Omental fat pad (tissue), 3 donors: ENCODE measurements at regions not wholly inside any gene's neighbourhood (a gene's known extent, or its start where the extent isn't known, plus 50 kb on each side); places are given as distances from the start of the nearest gene placed in this dataset.

Experiments
- ATAC-seq: fragments of 150-250 bp; one replicate; pipeline ENCODE4 v1.9.1; 2016; ENCODE audit warnings: mild to moderate bottlenecking, moderate library complexity; ENCODE audit not compliant: low FRiP score
- DNase-seq: peaks from one replicate; pipeline ENCODE4 v3.0.0-alpha.2; 2019; ENCODE audit warnings: low spot score
- CTCF ChIP-seq, 3 donors: fragments of 450-650 bp; IDR thresholded peaks; one replicate each; pipeline ENCODE4 v1.5.1; 2016 to 2017; ENCODE audit warnings: antibody characterized with exemption in 3 of 3, mild to moderate bottlenecking in 3 of 3, moderate library complexity in 2 of 3

DNA sequence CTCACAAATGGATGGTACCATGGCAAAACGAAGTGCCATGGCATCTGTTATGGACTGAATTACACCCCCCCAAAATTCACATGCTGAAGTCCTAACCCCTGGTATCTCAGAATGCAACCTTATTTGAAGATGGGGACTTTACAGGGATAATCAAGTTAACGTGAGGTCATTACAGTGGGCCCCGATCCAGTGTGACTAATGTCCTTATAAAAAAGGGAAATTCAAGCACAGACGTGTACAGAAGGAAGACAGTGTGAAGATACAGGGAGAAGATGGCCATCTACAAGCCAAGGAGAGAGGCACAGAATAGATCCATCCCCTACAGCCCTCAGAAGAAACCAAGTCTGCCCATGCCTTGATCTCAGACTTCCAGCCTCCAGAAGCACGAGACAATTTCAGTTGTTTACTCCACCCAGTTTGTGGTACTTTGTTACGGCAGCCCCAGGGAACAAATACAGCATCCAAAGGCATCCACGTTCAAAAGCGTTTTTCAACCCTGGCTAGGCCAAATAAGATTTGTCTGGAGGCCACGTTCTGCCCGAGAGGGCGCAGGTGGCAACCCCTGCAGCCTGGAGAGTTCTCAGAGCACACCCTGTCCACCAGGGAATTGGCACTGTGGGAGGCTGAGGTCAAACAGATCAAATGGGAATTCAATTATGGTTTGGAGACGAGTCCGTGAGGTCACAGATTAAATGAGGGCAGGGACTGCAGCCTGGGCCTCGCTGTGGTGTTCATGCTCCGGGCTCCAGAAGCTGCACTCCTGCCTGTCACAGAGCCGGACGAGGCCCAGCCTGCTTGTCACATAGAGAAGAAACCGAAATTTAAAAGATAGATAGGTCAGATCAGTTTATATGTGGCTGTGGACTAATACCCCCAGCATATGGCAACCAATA is 494.8 kb downstream of the SHQ1 start:
- DNase-seq (no peak), ATAC-seq (no peak)
- TF ChIP-seq CTCF (IDR thresholded peaks at IDR 0.05): no peak

GRCh38 chr3:72352176-72352575 is 496.1 kb downstream of the SHQ1 start:
- DNase-seq: no peak
- no peak for ATAC-seq
- TF ChIP-seq CTCF (IDR thresholded peaks at IDR 0.05): no peak

GRCh38 chr3:72351536-72351935 is 496.7 kb downstream of the SHQ1 start:
- TF ChIP-seq CTCF (IDR thresholded peaks at IDR 0.05): no peak
- DNase-seq (no peak), ATAC-seq (no peak)

GRCh38 chr3:72350761-72351505 is 497.3 kb downstream of the SHQ1 start:
- TF ChIP-seq CTCF (IDR thresholded peaks at IDR 0.05): no peak
- DNase-seq (no peak), ATAC-seq (no peak)

- DNase-seq: no peak
- no peak for ATAC-seq
- no peak for TF ChIP-seq CTCF (IDR thresholded peaks at IDR 0.05)
Measured at GRCh38 chr3:72348357-72348756, 499.9 kb downstream of the SHQ1 start.

DNA sequence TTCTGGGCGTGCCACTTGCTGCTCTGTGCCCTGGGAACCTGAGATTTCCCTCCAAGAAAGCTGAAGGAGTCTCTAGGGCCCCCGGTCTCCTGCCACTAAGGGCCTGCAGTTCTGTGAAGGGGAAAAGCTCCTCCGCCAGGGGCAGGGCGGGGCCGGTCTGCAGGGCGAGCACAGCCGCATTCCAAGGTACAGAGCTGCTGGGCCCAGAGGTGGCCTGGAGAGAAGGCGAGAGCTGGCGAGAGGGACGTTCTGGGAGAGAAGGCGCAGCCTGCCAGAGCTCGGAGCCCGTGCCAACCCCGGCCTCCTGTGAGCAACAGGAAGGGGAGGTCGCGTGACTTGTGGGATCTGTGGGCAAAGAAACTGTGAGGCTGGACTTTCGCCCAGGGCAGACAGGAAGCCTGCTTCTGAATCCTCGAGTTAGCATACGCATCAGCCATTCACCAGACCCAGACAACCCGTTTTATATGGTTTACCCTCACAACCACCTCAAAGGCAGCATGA is 500.4 kb downstream of the SHQ1 start:
- no peak for DNase-seq
- ATAC-seq: no peak
- no peak for TF ChIP-seq CTCF (IDR thresholded peaks at IDR 0.05)
